Neural cell (in vitro differentiated cells): ENCODE measurements at regions not wholly inside any gene's neighbourhood (a gene's known extent, or its start where the extent isn't known, plus 50 kb on each side); places are given as distances from the start of the nearest gene placed in this dataset.

ENCODE experiments used
- H2AFZ ChIP-seq: fragments of 200-600, 300-800 bp; sonication (generic), shearing (Covaris generic); 2 replicates; pipeline ENCODE4 v1.6.0; 2014; ENCODE audit warnings: low read depth, mild to moderate bottlenecking, antibody characterized with exemption, low read length, moderate library complexity
- H3F3A ChIP-seq: fragments of 200-600 bp; shearing (Covaris generic); 2 replicates; pipeline ENCODE4 v1.6.1; 2016; ENCODE audit warnings: mild to moderate bottlenecking, moderate library complexity, mixed read lengths, antibody characterized with exemption, low read length; ENCODE audit not compliant: insufficient read depth, poor library complexity, severe bottlenecking
- H3K27ac ChIP-seq: fragments of 200-600, 300-800 bp; sonication (generic), shearing (Covaris generic); 2 replicates; pipeline ENCODE4 v1.5.1; 2014; ENCODE audit warnings: mild to moderate bottlenecking, low read length, moderate library complexity
- H3K27me3 ChIP-seq: fragments of 300-800, 200-600 bp; sonication (generic), shearing (Covaris generic); 2 replicates; pipeline ENCODE4 v1.6.0; 2014; ENCODE audit warnings: mild to moderate bottlenecking, low read depth, low read length, moderate library complexity; ENCODE audit not compliant: insufficient read depth
- H3K36me3 ChIP-seq: fragments of 300-800, 200-600 bp; sonication (generic), shearing (Covaris generic); 2 replicates; pipeline ENCODE4 v1.5.1; 2014; ENCODE audit warnings: mild to moderate bottlenecking, antibody characterized with exemption, low read length, moderate library complexity; ENCODE audit not compliant: insufficient read depth
- H3K4me2 ChIP-seq: fragments of 300-800, 200-600 bp; sonication (generic), shearing (Covaris generic); 2 replicates; pipeline ENCODE4 v1.6.0; 2014; ENCODE audit warnings: mild to moderate bottlenecking, low read length
- H3K4me3 ChIP-seq: fragments of 300-800, 200-600 bp; sonication (generic), shearing (Covaris generic); 2 replicates; pipeline ENCODE4 v1.5.1; 2014; ENCODE audit warnings: mild to moderate bottlenecking, low read length, moderate library complexity
- H3K79me2 ChIP-seq: fragments of 200-600 bp; shearing (Covaris generic); replicated peaks from 2 replicates; pipeline ENCODE4 v1.6.0; 2014; ENCODE audit warnings: mild to moderate bottlenecking, low read length, moderate library complexity; ENCODE audit not compliant: insufficient read depth
- H3K9ac ChIP-seq: fragments of 300-800, 200-600 bp; sonication (generic), shearing (Covaris generic); 2 replicates; pipeline ENCODE4 v1.6.1; 2016; ENCODE audit warnings: mild to moderate bottlenecking, low read length, mixed read lengths
- H3K9me2 ChIP-seq: fragments of 200-600 bp; shearing (Covaris generic); 2 replicates; pipeline ENCODE4 v1.6.1; 2016; ENCODE audit warnings: mild to moderate bottlenecking, low read length, mixed read lengths; ENCODE audit not compliant: insufficient read depth
- H3K9me3 ChIP-seq: fragments of 200-600, 300-800 bp; sonication (generic), shearing (Covaris generic); 2 replicates; pipeline ENCODE4 v1.6.1; 2016; ENCODE audit warnings: mild to moderate bottlenecking, mixed run types, low read length, moderate library complexity, mixed read lengths
- H4K20me1 ChIP-seq: fragments of 200-600 bp; shearing (Covaris generic); 2 replicates; pipeline ENCODE4 v1.6.1; 2016; ENCODE audit warnings: mild to moderate bottlenecking, mixed run types; ENCODE audit not compliant: insufficient read depth
- CTCF ChIP-seq: fragments of 450-650 bp; IDR thresholded peaks from 2 replicates; pipeline ENCODE4 v1.5.1; 2014; ENCODE audit warnings: antibody characterized with exemption, mild to moderate bottlenecking, moderate library complexity; ENCODE audit not compliant: poor library complexity, severe bottlenecking
- EP300 ChIP-seq: fragments of 450-650 bp; conservative IDR thresholded peaks from 2 replicates; pipeline ENCODE4 v1.6.1; 2014; ENCODE audit warnings: antibody characterized with exemption, mild to moderate bottlenecking, moderate library complexity; ENCODE audit not compliant: poor library complexity, severe bottlenecking
- EZH2 ChIP-seq: fragments of 200-600, 300-800 bp; shearing (Covaris generic), sonication (generic); IDR thresholded peaks from 2 replicates; pipeline ENCODE4 v1.6.1; 2014; ENCODE audit warnings: antibody characterized with exemption, low read length, borderline replicate concordance, mild to moderate bottlenecking; ENCODE audit not compliant: insufficient read depth, poor library complexity, severe bottlenecking
- MXI1 ChIP-seq: fragments of 450-650 bp; conservative IDR thresholded peaks from 2 replicates; pipeline ENCODE4 v1.6.1; 2014; ENCODE audit warnings: antibody characterized with exemption, mild to moderate bottlenecking; ENCODE audit not compliant: poor library complexity, severe bottlenecking
- POLR2AphosphoS5 ChIP-seq: IDR thresholded peaks from 2 replicates; pipeline ENCODE4 v1.6.1; 2012
- RAD21 ChIP-seq: fragments of 450-650 bp; conservative IDR thresholded peaks from 2 replicates; pipeline ENCODE4 v1.6.1; 2014; ENCODE audit warnings: antibody characterized with exemption, mild to moderate bottlenecking, moderate library complexity
- SMC3 ChIP-seq: fragments of 450-650 bp; conservative IDR thresholded peaks from 2 replicates; pipeline ENCODE4 v1.6.1; 2014; ENCODE audit warnings: antibody characterized with exemption, mild to moderate bottlenecking, moderate library complexity; ENCODE audit not compliant: poor library complexity
- TAF1 ChIP-seq: IDR thresholded peaks from 2 replicates; pipeline ENCODE4 v1.6.1; 2012; ENCODE audit warnings: low read depth
- TF ChIP-seq, protein P1 (sequence below): IDR thresholded peaks from 2 replicates; pipeline ENCODE4 v1.6.1; 2012; ENCODE audit warnings: borderline replicate concordance

GRCh38 chr1:222933273-222933672, 118.4 kb downstream of the DISP1 start:
- Histone ChIP-seq H3K79me2 (no peaks in the 10 kb centered on the region), H3K27ac (no peak overlapping the region)

DNA sequence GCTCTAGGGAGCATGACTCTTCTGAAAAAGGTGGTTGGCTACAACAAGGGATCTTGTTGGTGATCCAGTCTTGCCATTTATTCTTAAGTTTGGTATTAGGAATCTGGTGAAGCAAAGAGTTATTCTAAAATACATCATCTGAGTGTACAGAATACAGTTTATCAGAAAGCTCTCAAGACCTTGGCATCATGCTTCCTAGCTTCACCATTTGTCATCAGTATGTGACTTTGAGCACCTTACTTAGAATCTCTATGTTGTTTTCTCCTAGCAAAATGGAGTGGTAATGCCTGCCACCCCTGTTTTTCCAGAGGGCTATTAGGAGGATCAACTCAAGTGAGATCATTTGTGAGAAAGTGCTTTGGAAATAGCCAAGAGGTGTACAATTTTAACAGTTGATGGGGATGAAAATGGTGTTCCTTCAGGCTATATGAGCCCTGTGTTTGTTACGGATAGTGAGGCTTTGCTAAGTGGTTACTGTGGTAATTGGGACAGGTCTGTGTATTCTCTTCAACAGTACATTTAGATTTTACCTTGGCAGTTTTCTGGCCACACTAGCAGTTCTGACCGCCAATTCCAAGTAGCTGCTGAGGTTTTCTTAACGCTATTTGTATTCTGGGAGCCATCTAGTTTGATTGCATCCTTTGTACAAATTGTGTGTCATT, 120.5 kb downstream of the DISP1 start:
- Histone ChIP-seq H3K4me2 (no peak overlapping the region), H3K27me3 (no peaks in the 10 kb centered on the region), H3K27ac (no peak overlapping the region), H3F3A (no peaks in the 10 kb centered on the region), H3K9me2 (no peaks in the 10 kb centered on the region), H3K9me3 (no peaks in the 10 kb centered on the region), H4K20me1 (no peaks in the 10 kb centered on the region), H3K9ac (no peak overlapping the region), H2AFZ (no peak overlapping the region), H3K4me3 (no peak overlapping the region), H3K79me2 (no peaks in the 10 kb centered on the region), H3K36me3 (no peaks in the 10 kb centered on the region)
- TF ChIP-seq CTCF: no peak
- TF ChIP-seq SMC3: no peak
- TF ChIP-seq TAF1: no peak
- no peak for TF ChIP-seq POLR2AphosphoS5
- TF ChIP-seq RAD21: no peak
- TF ChIP-seq, protein P1, sequence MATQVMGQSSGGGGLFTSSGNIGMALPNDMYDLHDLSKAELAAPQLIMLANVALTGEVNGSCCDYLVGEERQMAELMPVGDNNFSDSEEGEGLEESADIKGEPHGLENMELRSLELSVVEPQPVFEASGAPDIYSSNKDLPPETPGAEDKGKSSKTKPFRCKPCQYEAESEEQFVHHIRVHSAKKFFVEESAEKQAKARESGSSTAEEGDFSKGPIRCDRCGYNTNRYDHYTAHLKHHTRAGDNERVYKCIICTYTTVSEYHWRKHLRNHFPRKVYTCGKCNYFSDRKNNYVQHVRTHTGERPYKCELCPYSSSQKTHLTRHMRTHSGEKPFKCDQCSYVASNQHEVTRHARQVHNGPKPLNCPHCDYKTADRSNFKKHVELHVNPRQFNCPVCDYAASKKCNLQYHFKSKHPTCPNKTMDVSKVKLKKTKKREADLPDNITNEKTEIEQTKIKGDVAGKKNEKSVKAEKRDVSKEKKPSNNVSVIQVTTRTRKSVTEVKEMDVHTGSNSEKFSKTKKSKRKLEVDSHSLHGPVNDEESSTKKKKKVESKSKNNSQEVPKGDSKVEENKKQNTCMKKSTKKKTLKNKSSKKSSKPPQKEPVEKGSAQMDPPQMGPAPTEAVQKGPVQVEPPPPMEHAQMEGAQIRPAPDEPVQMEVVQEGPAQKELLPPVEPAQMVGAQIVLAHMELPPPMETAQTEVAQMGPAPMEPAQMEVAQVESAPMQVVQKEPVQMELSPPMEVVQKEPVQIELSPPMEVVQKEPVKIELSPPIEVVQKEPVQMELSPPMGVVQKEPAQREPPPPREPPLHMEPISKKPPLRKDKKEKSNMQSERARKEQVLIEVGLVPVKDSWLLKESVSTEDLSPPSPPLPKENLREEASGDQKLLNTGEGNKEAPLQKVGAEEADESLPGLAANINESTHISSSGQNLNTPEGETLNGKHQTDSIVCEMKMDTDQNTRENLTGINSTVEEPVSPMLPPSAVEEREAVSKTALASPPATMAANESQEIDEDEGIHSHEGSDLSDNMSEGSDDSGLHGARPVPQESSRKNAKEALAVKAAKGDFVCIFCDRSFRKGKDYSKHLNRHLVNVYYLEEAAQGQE: no peak
- no peak for TF ChIP-seq MXI1
- no peak for TF ChIP-seq EP300

More at GRCh38 chr1:222933273-222933672, 118.4 kb downstream of the DISP1 start:
- H3K4me2 ChIP-seq: no peak overlapping the region
- no peaks in the 10 kb centered on the region for H3F3A ChIP-seq
- H3K9ac ChIP-seq: no peak overlapping the region
- no peaks in the 10 kb centered on the region for H3K9me3 ChIP-seq
- TF ChIP-seq CTCF (no peak), EP300 (no peak), MXI1 (no peak), EZH2 (no peak), SMC3 (no peak), POLR2AphosphoS5 (no peak), RAD21 (no peak), TAF1 (no peak)
- TF ChIP-seq, protein P1: no peak
- H4K20me1 ChIP-seq: no peaks in the 10 kb centered on the region
- no peak overlapping the region for H3K4me3 ChIP-seq
- no peaks in the 10 kb centered on the region for H3K9me2 ChIP-seq
- H2AFZ ChIP-seq: no peak overlapping the region
- H3K27me3 ChIP-seq: no peaks in the 10 kb centered on the region
- H3K36me3 ChIP-seq: no peaks in the 10 kb centered on the region
